ENCODE measurements at regions not wholly inside any gene's neighbourhood (a gene's known extent, or its start where the extent isn't known, plus 50 kb on each side); places are given as distances from the start of the nearest gene placed in this dataset.

- Histone ChIP-seq H3K4me1 (replicated peaks) (no peaks in the 10 kb centered on the region), H3K36me3 (no peaks in the 10 kb centered on the region), H3K9me3 (no peaks in the 10 kb centered on the region), H3K27ac (no peak overlapping the region), H3K27me3 (replicated peaks; ENCODE audit: insufficient read depth) (no peaks in the 10 kb centered on the region), H3K4me3 (no peak overlapping the region)
- no peak for DNase-seq (ENCODE audit: low spot score)
- TF ChIP-seq POLR2A (IDR thresholded peaks at IDR 0.05) = no peak
- TF ChIP-seq POLR2AphosphoS5 (IDR thresholded peaks at IDR 0.05) = no peak
- TF ChIP-seq CTCF (IDR thresholded peaks at IDR 0.05) = no peak
- 83% methylated on average over 2 of the region's 2 CpGs for WGBS
- intact Hi-C loops (cut with DNase I) = no loop called here
These were observed 95.9 kb upstream of the CDH13 start for GRCh38 chr16:82530883-82531282.

GRCh38 chr16:82527101-82527500 is 99.7 kb upstream of the CDH13 start:
- DNase-seq (ENCODE audit: low spot score) = no peak
- Histone ChIP-seq H3K4me3 (no peak overlapping the region), H3K4me1 (replicated peaks) (no peaks in the 10 kb centered on the region), H3K9me3 (no peaks in the 10 kb centered on the region), H3K36me3 (no peaks in the 10 kb centered on the region), H3K27me3 (replicated peaks; ENCODE audit: insufficient read depth) (no peaks in the 10 kb centered on the region), H3K27ac (no peak overlapping the region)
- intact Hi-C loops (cut with DNase I) = no loop called here
- TF ChIP-seq POLR2A (IDR thresholded peaks at IDR 0.05) = no peak
- no peak for TF ChIP-seq POLR2AphosphoS5 (IDR thresholded peaks at IDR 0.05)
- TF ChIP-seq CTCF (IDR thresholded peaks at IDR 0.05) = no peak
- 73% methylated on average over 7 of the region's 7 CpGs for WGBS

GRCh38 chr16:82524976-82525375 is 101.8 kb upstream of the CDH13 start:
- Histone ChIP-seq H3K9me3 (no peaks in the 10 kb centered on the region), H3K27ac (no peak overlapping the region), H3K36me3 (no peaks in the 10 kb centered on the region), H3K27me3 (replicated peaks; ENCODE audit: insufficient read depth) (no peaks in the 10 kb centered on the region), H3K4me1 (replicated peaks) (no peaks in the 10 kb centered on the region), H3K4me3 (no peak overlapping the region)
- peak; percentile 66 for DNase-seq (ENCODE audit: low spot score)
- TF ChIP-seq POLR2A (IDR thresholded peaks at IDR 0.05) (no peak), POLR2AphosphoS5 (IDR thresholded peaks at IDR 0.05) (peak; percentile 28), CTCF (IDR thresholded peaks at IDR 0.05) (no peak)
- intact Hi-C loops (cut with DNase I) = no loop called here
- 47% methylated on average over 1 of the region's 1 CpG for WGBS

- no peaks in the 10 kb centered on the region for H3K9me3 ChIP-seq
- no peak for DNase-seq (ENCODE audit: low spot score)
- no peak overlapping the region for H3K27ac ChIP-seq
- H3K27me3 ChIP-seq (replicated peaks; ENCODE audit: insufficient read depth) = no peaks in the 10 kb centered on the region
- 48% methylated on average over 1 of the region's 1 CpG for WGBS
- no peak overlapping the region for H3K4me3 ChIP-seq
- intact Hi-C loops (cut with DNase I) = no loop called here
- no peak for TF ChIP-seq POLR2AphosphoS5 (IDR thresholded peaks at IDR 0.05)
- no peak for TF ChIP-seq CTCF (IDR thresholded peaks at IDR 0.05)
- TF ChIP-seq POLR2A (IDR thresholded peaks at IDR 0.05) = no peak
- no peaks in the 10 kb centered on the region for H3K36me3 ChIP-seq
- H3K4me1 ChIP-seq (replicated peaks) = no peaks in the 10 kb centered on the region
These were observed 103.0 kb upstream of the CDH13 start for GRCh38 chr16:82523815-82524214.

- H3K36me3 ChIP-seq = no peaks in the 10 kb centered on the region
- intact Hi-C loops (cut with DNase I) = no loop called here
- 72% methylated on average over 6 of the region's 6 CpGs for WGBS
- no peaks in the 10 kb centered on the region for H3K9me3 ChIP-seq
- no peaks in the 10 kb centered on the region for H3K27me3 ChIP-seq (replicated peaks; ENCODE audit: insufficient read depth)
- no peak overlapping the region for H3K27ac ChIP-seq
- no peak for TF ChIP-seq POLR2A (IDR thresholded peaks at IDR 0.05)
- no peak for TF ChIP-seq CTCF (IDR thresholded peaks at IDR 0.05)
- H3K4me3 ChIP-seq = no peak overlapping the region
- H3K4me1 ChIP-seq (replicated peaks) = no peaks in the 10 kb centered on the region
- DNase-seq (ENCODE audit: low spot score) = no peak
These were observed 104.7 kb upstream of the CDH13 start for GRCh38 chr16:82522026-82522425.

Data from prostate gland (tissue), 2 donors.